GM19395 (cell line): ENCODE measurements at regions not wholly inside any gene's neighbourhood (a gene's known extent, or its start where the extent isn't known, plus 50 kb on each side); places are given as distances from the start of the nearest gene placed in this dataset.

Experiments
- ATAC-seq: cut with Tn5 transposase; IDR thresholded peaks from one replicate; pipeline ENCODE4 v1.9.1; 2021; ENCODE audit warnings: mild to moderate bottlenecking, moderate library complexity; ENCODE audit not compliant: unreplicated experiment

DNA sequence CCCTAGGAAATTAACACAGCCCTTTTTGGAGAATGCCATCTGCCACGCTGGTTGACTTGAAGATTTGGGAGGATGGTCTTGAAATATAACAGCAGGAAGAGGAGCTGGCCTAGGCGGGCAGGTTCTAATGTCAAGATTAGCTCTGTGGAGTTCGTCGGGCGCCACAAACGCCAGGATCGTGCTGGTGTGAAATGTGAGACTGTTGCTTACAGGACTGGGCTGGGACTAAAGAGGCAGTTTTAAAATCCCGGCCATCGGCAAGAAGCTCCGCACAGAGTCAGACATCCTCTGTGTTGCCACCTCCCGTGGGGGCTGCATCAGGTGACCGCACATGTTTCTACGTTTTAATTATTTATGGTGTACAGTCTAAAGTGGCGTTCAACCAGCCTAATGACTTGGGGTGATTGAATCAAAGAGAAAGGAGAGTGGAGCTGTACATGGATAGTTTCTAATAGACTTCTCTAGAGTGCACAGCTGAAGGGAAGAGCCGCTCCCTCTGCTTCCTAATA is 99.4 kb upstream of the BCL11A start:
- ATAC-seq: no peak

GRCh38 chr2:60657673-60658072 is 98.4 kb upstream of the PAPOLG start:
- no peak for ATAC-seq

- ATAC-seq: no peak
Observed at GRCh38 chr2:60659026-60659425, 97.0 kb upstream of the PAPOLG start.

DNA sequence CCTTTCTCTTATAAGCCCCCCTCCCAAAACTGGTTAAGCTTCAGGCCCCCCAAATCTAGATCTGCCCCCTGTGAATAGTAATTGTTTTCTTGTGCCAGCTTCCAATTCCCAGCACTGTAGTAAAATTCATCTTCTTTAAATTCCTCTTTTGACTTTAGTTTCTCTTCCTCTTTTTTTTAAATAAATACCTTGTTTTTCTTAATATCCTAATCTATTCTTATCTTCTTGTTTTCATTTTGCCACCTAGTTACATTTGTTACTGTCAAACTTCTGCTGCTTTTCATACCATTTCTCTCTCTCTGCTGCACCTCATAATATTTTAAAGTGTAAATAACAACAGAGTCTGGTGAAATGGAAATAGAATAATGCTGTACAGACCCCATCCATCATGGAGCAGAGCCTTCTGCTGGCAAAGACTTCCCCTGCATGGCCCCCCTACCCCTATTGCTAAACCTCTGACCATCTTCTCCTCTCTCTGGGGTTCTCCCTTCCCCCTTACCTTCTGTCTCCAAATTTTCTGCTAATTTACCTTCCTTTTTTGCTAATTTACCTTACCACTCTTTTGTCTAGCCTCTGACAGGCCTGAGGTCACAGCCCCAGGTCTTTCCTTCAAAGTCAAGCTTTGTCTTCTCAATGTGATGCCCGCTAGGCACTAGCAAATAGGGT is 94.9 kb upstream of the PAPOLG start:
- ATAC-seq: no peak

- no peak for ATAC-seq
Observed at GRCh38 chr2:60662781-60663180, 93.3 kb upstream of the PAPOLG start.

DNA sequence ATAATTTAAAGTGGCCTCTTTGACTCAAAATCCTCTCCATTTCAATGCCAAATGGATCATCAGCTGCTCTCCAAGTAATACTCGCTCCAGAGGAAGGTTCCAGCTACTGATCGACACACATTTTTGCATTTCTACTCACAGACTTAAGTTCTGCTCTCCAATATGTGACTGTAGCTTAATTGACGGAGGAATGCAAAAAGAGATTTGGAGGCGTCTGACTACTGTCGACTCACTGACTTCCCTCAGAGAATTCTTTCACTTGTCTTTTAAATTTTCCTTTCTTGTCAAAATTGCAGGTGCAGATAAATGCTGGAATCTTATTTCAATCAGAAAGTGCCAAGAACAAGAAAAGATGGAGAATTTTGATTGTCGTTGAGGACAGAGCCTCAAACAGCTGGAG is 84.1 kb upstream of the PAPOLG start:
- no peak for ATAC-seq

DNA sequence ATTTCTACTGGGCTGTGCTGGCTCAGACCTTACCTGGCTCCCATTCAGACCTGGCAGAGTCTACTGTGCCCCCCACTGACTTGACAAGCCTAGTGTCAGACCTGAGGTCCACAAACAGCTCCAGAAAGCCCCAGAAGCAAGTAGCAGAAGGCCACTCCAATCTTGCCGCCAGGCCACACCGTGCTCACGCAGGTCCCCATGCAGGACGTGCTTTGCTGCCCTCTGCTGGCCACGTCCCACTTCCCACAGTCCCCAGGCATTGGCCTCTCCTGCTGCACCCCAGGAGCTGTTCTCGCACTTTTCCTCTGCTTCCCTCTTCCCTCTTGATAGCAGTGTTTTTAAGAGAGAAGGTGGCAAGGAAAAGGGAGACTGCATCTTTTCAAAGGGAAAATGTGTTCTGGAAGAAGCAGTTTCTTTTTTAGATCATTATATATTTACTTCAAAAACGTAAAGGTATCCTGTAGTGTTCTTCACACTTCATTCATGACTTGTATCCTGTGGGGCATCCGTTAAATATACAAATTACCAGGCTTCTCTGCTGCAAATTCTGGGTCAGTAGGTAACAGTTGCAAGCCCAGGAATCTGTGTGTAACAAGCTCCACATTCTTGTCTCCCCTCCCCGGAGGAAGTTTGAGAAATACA is 81.4 kb upstream of the PAPOLG start:
- peak; percentile 94 for ATAC-seq

DNA sequence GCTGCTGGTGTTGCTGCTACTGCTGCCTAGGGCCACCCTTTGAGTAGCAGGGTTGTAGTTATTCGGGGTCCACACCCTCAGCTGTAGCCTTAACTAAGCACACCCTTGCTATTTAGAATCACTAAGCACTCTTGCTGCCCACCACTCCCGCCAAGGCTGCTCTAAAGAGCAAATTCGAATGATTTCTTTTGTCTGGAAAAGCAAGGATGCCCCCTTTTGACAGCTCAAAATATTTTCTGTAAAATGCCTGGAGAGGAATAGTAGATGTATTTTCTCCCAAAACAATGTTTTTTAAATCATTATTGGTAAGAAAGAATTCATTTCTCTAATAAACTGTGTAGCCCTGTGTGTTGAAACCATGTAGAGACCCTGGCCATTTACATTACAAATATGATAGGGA is 80.8 kb upstream of the PAPOLG start:
- no peak for ATAC-seq

DNA sequence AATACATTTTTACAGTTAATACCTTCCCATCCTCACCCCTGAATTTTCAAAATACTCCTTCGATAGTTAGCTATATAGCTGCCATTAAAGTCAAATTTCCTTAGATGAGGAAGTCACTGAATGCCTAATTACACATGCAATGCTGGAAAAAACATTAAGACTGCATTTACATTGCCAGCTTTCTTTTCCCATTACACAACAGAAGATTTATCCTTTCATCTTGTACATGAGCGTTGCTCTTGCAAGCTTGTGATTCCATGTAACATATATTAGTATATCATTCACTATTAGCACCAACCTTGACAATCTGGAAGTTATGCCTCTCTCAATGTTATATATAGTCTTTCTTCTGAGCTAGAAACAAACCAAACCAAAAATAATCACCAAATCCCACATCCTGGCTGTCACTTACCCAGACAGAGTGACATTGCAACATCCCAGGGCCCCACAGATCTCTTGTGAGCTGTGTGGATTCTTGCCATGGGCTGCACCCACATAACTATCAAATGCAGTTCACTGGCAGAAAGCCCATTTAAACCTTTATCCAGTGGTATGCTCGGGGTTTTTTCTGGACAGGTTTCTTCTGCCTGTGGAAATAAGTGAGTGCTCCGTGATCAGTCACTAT is 79.2 kb upstream of the PAPOLG start:
- no peak for ATAC-seq

GRCh38 chr2:60677356-60677755 is 78.7 kb upstream of the PAPOLG start:
- ATAC-seq: no peak

DNA sequence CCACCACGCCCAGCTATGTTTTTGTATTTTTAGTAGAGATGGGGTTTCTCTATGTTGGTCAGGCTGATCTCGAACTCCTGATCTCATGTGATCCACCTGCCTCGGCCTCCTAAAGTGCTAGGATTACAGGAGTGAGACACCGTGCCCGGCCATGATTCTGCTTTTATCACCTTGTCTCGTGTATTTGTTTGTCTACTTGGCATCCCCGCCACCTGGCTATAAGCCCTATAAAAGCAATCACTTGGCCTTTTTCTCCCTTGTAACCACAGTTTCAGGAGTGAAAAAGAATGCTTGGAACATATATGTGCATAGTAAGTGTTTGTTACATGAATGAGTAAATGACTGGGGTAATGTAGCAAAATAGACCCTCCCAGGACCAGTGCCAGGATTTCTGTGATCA is 77.5 kb upstream of the PAPOLG start:
- no peak for ATAC-seq

- no peak for ATAC-seq
Observed at GRCh38 chr2:60679036-60679780, 76.9 kb upstream of the PAPOLG start.

- no peak for ATAC-seq
Observed at GRCh38 chr2:60693551-60693950, 62.5 kb upstream of the PAPOLG start.

DNA sequence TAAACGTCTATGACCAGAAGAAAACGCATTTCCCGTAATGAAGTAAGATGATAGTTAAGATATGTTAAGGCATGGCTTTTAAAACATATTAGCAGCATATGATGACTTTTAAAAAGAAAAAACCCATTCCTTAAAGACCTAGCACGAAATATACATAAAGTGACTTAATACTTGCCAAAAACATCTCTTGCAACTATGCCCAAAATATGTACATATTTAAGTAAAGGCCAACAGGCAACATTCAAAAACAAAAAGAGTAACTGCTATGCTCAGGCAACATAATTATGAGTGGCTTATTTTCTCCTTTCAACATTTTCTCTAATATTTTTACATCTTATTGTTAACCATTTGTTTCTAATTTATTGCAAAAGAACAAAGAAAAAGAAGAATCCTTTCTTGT is 60.3 kb upstream of the PAPOLG start:
- no peak for ATAC-seq

- ATAC-seq: no peak
Observed at GRCh38 chr2:60699617-60700016, 56.5 kb upstream of the PAPOLG start.

DNA sequence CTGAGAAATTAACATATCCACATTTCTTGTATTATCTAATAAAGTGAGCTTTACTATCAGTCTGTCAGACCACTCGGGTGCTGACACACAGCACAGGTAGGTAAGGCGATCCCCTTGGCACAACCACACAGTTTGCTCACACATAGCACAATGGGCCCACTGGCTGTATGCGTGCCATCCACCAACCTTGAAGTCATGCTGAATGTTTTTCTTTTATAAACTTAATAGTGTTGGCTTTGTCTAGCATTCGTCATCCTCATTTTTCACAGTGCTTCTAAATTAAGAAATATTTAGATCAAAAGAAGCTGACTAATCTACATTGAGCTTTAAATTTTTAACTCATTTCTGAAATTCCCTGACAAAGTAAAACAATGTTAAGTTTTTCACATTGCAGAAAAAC is 50.0 kb upstream of the PAPOLG start:
- ATAC-seq: no peak
